Activated CD8-positive, alpha-beta memory T cell treated with anti-CD3 and anti-CD28 coated beads, Interleukin-2, amount 50 U/mL, for 4 hours (primary cell): ENCODE measurements at regions not wholly inside any gene's neighbourhood (a gene's known extent, or its start where the extent isn't known, plus 50 kb on each side); places are given as distances from the start of the nearest gene placed in this dataset.

Experiments
- DNase-seq: peaks from one replicate; pipeline ENCODE4 v3.0.0-alpha.2; 2020

GRCh38 chr4:178066338-178066941 lies 624.2 kb upstream of the AGA start:
- no peak for DNase-seq

GRCh38 chr4:178068136-178068535 lies 625.9 kb upstream of the AGA start:
- no peak for DNase-seq

GRCh38 chr4:178070163-178070562 lies 627.9 kb upstream of the AGA start:
- DNase-seq = no peak

GRCh38 chr4:178080312-178080711 lies 638.1 kb upstream of the AGA start:
- DNase-seq = no peak

GRCh38 chr4:178081176-178081575 lies 638.9 kb upstream of the AGA start:
- DNase-seq = no peak

GRCh38 chr4:178081896-178082295 lies 639.7 kb upstream of the AGA start:
- DNase-seq = no peak

- no peak for DNase-seq
These were observed 640.7 kb upstream of the AGA start for GRCh38 chr4:178082906-178083305.

GRCh38 chr4:178083968-178084367 lies 641.7 kb upstream of the AGA start:
- no peak for DNase-seq

GRCh38 chr4:178086320-178086719 lies 644.1 kb upstream of the AGA start:
- DNase-seq = no peak

- no peak for DNase-seq
These were observed 648.6 kb upstream of the AGA start for GRCh38 chr4:178090640-178091411.

GRCh38 chr4:178102139-178102538 lies 659.9 kb upstream of the AGA start:
- no peak for DNase-seq

- DNase-seq = no peak
These were observed 663.0 kb upstream of the AGA start for GRCh38 chr4:178105242-178105641.

GRCh38 chr4:178136736-178137345 lies 694.6 kb upstream of the AGA start:
- no peak for DNase-seq

GRCh38 chr4:178137732-178138471 lies 695.7 kb upstream of the AGA start:
- DNase-seq = no peak

GRCh38 chr4:178138491-178138890 lies 696.3 kb upstream of the AGA start:
- no peak for DNase-seq

GRCh38 chr4:178140326-178140915 lies 698.2 kb upstream of the AGA start:
- no peak for DNase-seq

GRCh38 chr4:178142724-178143123 lies 700.5 kb upstream of the AGA start:
- DNase-seq = no peak

- DNase-seq = no peak
These were observed 705.9 kb upstream of the AGA start for GRCh38 chr4:178148106-178148505.

GRCh38 chr4:178165251-178165950 lies 723.2 kb upstream of the AGA start:
- DNase-seq = no peak

- DNase-seq = no peak
These were observed 723.7 kb upstream of the AGA start for GRCh38 chr4:178165951-178166308.

GRCh38 chr4:178173771-178174170 lies 731.5 kb upstream of the AGA start:
- no peak for DNase-seq

- DNase-seq = no peak
These were observed 732.5 kb upstream of the AGA start for GRCh38 chr4:178174756-178175155.

- DNase-seq = no peak
These were observed 743.3 kb upstream of the AGA start for GRCh38 chr4:178185517-178185916.
